Uterus (tissue), 3 donors: ENCODE measurements at regions not wholly inside any gene's neighbourhood (a gene's known extent, or its start where the extent isn't known, plus 50 kb on each side); places are given as distances from the start of the nearest gene placed in this dataset.

Experiments used
- DNase-seq, 2 donors: peaks; one replicate each; pipeline ENCODE4 v3.0.0-alpha.2; 2019 to 2020
- H3K27ac ChIP-seq, 2 donors: fragments of 200-600 bp; sonication (generic); 1 replicate in 1 of 2; 2 replicates in 1 of 2; pipeline ENCODE4 v1.5.1; 2016 to 2018
- H3K27me3 ChIP-seq, 2 donors: fragments of 200-600 bp; sonication (generic); one replicate each; pipeline ENCODE4 v1.5.1; 2018 to 2019; ENCODE audit warnings: control low read depth in 1 of 2
- H3K36me3 ChIP-seq, 2 donors: fragments of 200-600 bp; sonication (generic); one replicate each; pipeline ENCODE4 v1.5.1; 2019; ENCODE audit warnings: control low read depth in 1 of 2
- H3K4me1 ChIP-seq, 2 donors: fragments of 200-600 bp; sonication (generic); one replicate each; pipeline ENCODE4 v1.5.1; 2018 to 2019; ENCODE audit warnings: control low read depth in 1 of 2
- H3K4me3 ChIP-seq, 2 donors: fragments of 200-600 bp; sonication (generic); 1 replicate in 1 of 2; 2 replicates in 1 of 2; pipeline ENCODE4 v1.5.1; 2018 to 2019; ENCODE audit warnings: mild to moderate bottlenecking in 1 of 2
- H3K9me3 ChIP-seq, 2 donors: fragments of 200-600 bp; sonication (generic); one replicate each; pipeline ENCODE4 v1.5.1; 2019; ENCODE audit warnings: control low read depth in 1 of 2
- CTCF ChIP-seq, 4 experiments: fragments of 200-600 bp in 2 of 4; fragments of 450-650 bp in 2 of 4; sonication (generic) in 2 of 4; IDR thresholded peaks; one replicate each; pipeline ENCODE4 v1.5.1; 2016 to 2019; ENCODE audit warnings: antibody characterized with exemption in 4 of 4, mild to moderate bottlenecking in 2 of 4, moderate library complexity in 1 of 4
- POLR2A ChIP-seq, 2 donors: fragments of 450-650 bp; IDR thresholded peaks; one replicate each; pipeline ENCODE4 v1.6.1; 2016; ENCODE audit warnings: antibody characterized with exemption in 2 of 2, mild to moderate bottlenecking in 1 of 2, moderate library complexity in 1 of 2
- intact Hi-C: fragments of 100-400 bp; cut with DNase I; formaldehyde crosslinking; loops from one replicate; pipeline ENCODE4 v1.15.1; 2023; ENCODE audit warnings: low total_unique reads
- donor health status: DM: yes; HTN: yes; CAD: no.

GRCh38 chr2:57399057-57399456 is 647.5 kb upstream of the VRK2 start:
- no peaks in the 10 kb centered on the region for H3K9me3 ChIP-seq
- TF ChIP-seq POLR2A (IDR thresholded peaks at IDR 0.05) (no peak), CTCF (IDR thresholded peaks at IDR 0.05) (no peak)
- no peak overlapping the region for H3K4me3 ChIP-seq
- no peaks in the 10 kb centered on the region for H3K36me3 ChIP-seq
- intact Hi-C loops: no loop called here
- no peaks in the 10 kb centered on the region for H3K4me1 ChIP-seq
- no peaks in the 10 kb centered on the region for H3K27me3 ChIP-seq
- no peak for DNase-seq
- H3K27ac ChIP-seq: no peak overlapping the region

- H3K27ac ChIP-seq: no peak overlapping the region
- no peaks in the 10 kb centered on the region for H3K27me3 ChIP-seq
- H3K9me3 ChIP-seq: no peaks in the 10 kb centered on the region
- H3K36me3 ChIP-seq: no peaks in the 10 kb centered on the region
- no peaks in the 10 kb centered on the region for H3K4me1 ChIP-seq
- H3K4me3 ChIP-seq: no peak overlapping the region
- no peak for DNase-seq
- intact Hi-C loops: no loop called here
- TF ChIP-seq CTCF (IDR thresholded peaks at IDR 0.05) (no peak), POLR2A (IDR thresholded peaks at IDR 0.05) (no peak)
Measured at GRCh38 chr2:57402096-57402495, 644.5 kb upstream of the VRK2 start.

GRCh38 chr2:57402755-57403154 is 643.9 kb upstream of the VRK2 start:
- intact Hi-C loops: no loop called here
- DNase-seq: no peak
- TF ChIP-seq POLR2A (IDR thresholded peaks at IDR 0.05) (no peak), CTCF (IDR thresholded peaks at IDR 0.05) (no peak)
- H3K4me1 ChIP-seq: no peaks in the 10 kb centered on the region
- no peaks in the 10 kb centered on the region for H3K9me3 ChIP-seq
- H3K27ac ChIP-seq: no peak overlapping the region
- no peaks in the 10 kb centered on the region for H3K27me3 ChIP-seq
- no peaks in the 10 kb centered on the region for H3K36me3 ChIP-seq
- H3K4me3 ChIP-seq: no peak overlapping the region

- no peak overlapping the region for H3K27ac ChIP-seq
Measured at GRCh38 chr2:57407772-57408201, 638.8 kb upstream of the VRK2 start.

GRCh38 chr2:57408587-57408986 is 638.0 kb upstream of the VRK2 start:
- no peaks in the 10 kb centered on the region for H3K36me3 ChIP-seq
- H3K4me1 ChIP-seq: no peaks in the 10 kb centered on the region
- no peaks in the 10 kb centered on the region for H3K9me3 ChIP-seq
- TF ChIP-seq CTCF (IDR thresholded peaks at IDR 0.05): no peak
- no peak for TF ChIP-seq POLR2A (IDR thresholded peaks at IDR 0.05)
- H3K4me3 ChIP-seq: no peak overlapping the region
- no peaks in the 10 kb centered on the region for H3K27me3 ChIP-seq
- DNase-seq: no peak
- intact Hi-C loops: no loop called here
- no peak overlapping the region for H3K27ac ChIP-seq

More at GRCh38 chr2:57407772-57408201, 638.8 kb upstream of the VRK2 start:
- Histone ChIP-seq H3K27me3 (no peaks in the 10 kb centered on the region), H3K4me1 (no peaks in the 10 kb centered on the region), H3K4me3 (no peak overlapping the region), H3K9me3 (no peaks in the 10 kb centered on the region), H3K36me3 (no peaks in the 10 kb centered on the region)
- no peak for DNase-seq
- intact Hi-C loops: no loop called here
- TF ChIP-seq CTCF (IDR thresholded peaks at IDR 0.05) (no peak), POLR2A (IDR thresholded peaks at IDR 0.05) (no peak)
